IPS-NIHi7 (cell line): ENCODE measurements at regions not wholly inside any gene's neighbourhood (a gene's known extent, or its start where the extent isn't known, plus 50 kb on each side); places are given as distances from the start of the nearest gene placed in this dataset.
A peak's percentile ranks its signal among the peaks of the same experiment; 100 is the strongest.

Experiments used
- DNase-seq: peaks from one replicate; pipeline ENCODE4 v3.0.0; 2012; ENCODE audit warnings: mixed read lengths; ENCODE audit errors: extremely low spot score

GRCh38 chr2:204225671-204226073, 289.1 kb downstream of the ICOS start:
- no peak for DNase-seq

- no peak for DNase-seq
Observed at GRCh38 chr2:204226305-204226880, 289.8 kb downstream of the ICOS start.

GRCh38 chr2:204228169-204228886, 291.8 kb downstream of the ICOS start:
- peak; percentile 45 for DNase-seq

GRCh38 chr2:204234248-204234647, 297.7 kb downstream of the ICOS start:
- no peak for DNase-seq

GRCh38 chr2:204234879-204235278, 298.3 kb downstream of the ICOS start:
- no peak for DNase-seq

- no peak for DNase-seq
Observed at GRCh38 chr2:204237416-204237815, 300.9 kb downstream of the ICOS start.

GRCh38 chr2:204239411-204240165, 303.0 kb downstream of the ICOS start:
- no peak for DNase-seq

GRCh38 chr2:204240961-204241360, 304.3 kb upstream of the PARD3B start:
- DNase-seq, result no peak

- DNase-seq, result no peak
Observed at GRCh38 chr2:204249437-204249836, 295.8 kb upstream of the PARD3B start.

- no peak for DNase-seq
Observed at GRCh38 chr2:204250692-204251091, 294.6 kb upstream of the PARD3B start.

- DNase-seq, result no peak
Observed at GRCh38 chr2:204251158-204251997, 293.9 kb upstream of the PARD3B start.

GRCh38 chr2:204251998-204252376, 293.3 kb upstream of the PARD3B start:
- DNase-seq, result no peak

- no peak for DNase-seq
Observed at GRCh38 chr2:204255071-204255470, 290.2 kb upstream of the PARD3B start.

GRCh38 chr2:204255526-204255925, 289.7 kb upstream of the PARD3B start:
- DNase-seq, result no peak

GRCh38 chr2:204257781-204258180, 287.5 kb upstream of the PARD3B start:
- no peak for DNase-seq

- DNase-seq, result no peak
Observed at GRCh38 chr2:204258890-204259289, 286.4 kb upstream of the PARD3B start.

- peak; percentile 74 for DNase-seq
Observed at GRCh38 chr2:204260162-204260877, 285.0 kb upstream of the PARD3B start.

GRCh38 chr2:204260901-204261300, 284.4 kb upstream of the PARD3B start:
- no peak for DNase-seq

GRCh38 chr2:204261846-204262245, 283.4 kb upstream of the PARD3B start:
- no peak for DNase-seq

- no peak for DNase-seq
Observed at GRCh38 chr2:204264085-204264553, 281.2 kb upstream of the PARD3B start.

GRCh38 chr2:204264621-204265140, 280.6 kb upstream of the PARD3B start:
- DNase-seq, result no peak
